NOMO-1 (cell line): ENCODE measurements at regions not wholly inside any gene's neighbourhood (a gene's known extent, or its start where the extent isn't known, plus 50 kb on each side); places are given as distances from the start of the nearest gene placed in this dataset.
A peak's percentile ranks its signal among the peaks of the same experiment; 100 is the strongest.

Source experiments
- DNase-seq, 2 experiments: peaks; one replicate each; lab custom pipeline; 2025; ENCODE audit not compliant: unreplicated experiment in 2 of 2; lab: John Stamatoyannopoulos, UW

DNA sequence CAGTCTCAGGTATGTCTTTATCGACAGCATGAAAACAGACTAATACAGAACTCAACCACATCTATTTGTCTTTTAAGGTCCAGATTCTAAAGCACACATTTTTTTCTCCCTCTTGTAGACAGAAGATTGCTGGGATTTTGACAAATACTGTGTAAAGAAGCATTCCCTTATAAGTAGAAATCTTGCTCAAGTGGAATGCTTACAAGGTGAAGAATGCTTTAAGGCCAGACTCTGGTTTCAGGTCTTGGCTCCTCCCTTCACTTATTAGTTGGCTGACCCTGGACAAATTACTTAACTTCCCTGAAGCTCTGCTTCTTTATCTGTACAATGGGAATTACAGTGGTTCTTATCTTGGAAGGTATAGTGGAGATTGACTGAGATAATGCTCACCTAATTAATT, 242.3 kb upstream of the IRX5 start:
- no peak for DNase-seq

DNA sequence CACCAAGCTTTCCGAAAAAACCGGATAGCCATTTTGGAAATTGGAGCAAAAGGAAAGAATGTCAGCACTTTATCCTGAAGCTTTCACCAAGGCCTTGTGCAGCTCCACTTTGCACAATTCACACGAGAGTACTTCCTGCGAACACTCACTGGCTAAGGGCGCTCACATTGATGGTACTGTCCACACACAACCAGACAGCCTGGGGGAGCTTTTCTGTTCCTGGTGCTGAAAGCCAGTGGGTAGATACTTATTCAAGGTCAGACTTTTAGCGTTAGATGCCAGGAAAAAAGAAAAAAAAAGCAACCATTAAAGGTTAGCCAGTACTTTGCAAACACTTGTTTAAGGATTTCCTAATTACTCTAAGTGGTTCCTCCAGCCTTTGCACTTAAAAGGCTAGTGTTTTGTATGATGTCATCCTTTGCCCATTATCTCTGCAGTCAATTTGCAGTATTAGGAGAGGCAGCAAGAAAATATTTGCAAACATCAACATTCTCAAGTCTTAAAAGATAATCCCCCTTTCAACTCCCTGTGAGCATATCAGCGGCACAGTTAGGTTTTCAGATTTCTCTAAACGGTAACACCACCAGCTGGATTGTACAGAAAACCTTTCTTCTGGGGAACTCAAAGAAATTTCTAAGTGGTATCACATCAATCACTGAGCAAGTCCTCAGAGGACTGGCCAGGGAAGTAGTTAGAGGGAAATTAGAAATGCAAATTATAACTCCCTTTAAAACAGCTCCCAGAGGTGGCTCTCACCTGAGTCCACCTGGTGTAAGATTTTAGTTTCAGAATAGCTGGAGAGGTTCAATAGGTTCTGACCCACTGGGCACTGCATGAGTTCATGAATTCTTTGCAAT, 243.4 kb upstream of the IRX5 start:
- DNase-seq: no peak

DNA sequence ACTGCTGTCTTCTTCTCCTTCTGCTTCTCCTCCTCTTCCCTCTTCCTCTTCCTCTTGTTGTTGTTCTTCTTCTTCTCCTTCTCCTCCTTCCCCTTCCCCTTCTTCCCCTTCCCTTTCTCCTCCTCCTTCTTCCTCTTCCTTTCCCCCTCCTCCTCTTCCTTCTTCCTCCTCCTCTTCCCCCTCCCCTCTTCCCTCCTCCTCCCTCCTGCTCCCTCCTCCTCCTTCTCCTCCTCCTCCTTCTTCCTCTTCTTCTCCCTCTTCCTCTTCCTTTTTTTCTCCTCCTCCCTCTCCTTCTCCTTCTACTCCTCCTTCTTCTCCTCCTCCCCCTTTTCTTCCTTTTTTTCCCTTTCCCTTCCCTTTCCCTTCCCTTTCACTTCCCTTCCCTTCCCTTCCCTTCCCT, 245.0 kb upstream of the IRX5 start:
- no peak for DNase-seq

DNA sequence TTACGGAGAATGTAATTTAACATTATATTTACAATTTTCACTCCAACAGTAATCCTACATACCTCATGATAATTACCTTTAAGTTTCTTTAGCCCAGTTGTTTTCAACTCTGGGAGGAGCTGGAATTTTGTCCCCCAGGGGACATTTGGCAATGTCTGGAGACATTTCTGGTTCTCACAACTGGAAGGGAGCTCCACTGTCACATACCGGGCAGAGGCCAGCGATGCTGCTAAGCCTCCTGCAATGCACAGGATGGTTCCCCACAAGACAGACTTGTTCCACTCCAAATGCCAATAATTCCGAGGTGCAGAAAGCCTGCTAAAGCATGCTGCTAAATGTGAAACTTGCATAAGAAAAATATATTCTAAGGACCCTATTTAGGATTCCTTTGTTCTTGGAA, 251.1 kb upstream of the IRX5 start:
- DNase-seq: no peak

DNA sequence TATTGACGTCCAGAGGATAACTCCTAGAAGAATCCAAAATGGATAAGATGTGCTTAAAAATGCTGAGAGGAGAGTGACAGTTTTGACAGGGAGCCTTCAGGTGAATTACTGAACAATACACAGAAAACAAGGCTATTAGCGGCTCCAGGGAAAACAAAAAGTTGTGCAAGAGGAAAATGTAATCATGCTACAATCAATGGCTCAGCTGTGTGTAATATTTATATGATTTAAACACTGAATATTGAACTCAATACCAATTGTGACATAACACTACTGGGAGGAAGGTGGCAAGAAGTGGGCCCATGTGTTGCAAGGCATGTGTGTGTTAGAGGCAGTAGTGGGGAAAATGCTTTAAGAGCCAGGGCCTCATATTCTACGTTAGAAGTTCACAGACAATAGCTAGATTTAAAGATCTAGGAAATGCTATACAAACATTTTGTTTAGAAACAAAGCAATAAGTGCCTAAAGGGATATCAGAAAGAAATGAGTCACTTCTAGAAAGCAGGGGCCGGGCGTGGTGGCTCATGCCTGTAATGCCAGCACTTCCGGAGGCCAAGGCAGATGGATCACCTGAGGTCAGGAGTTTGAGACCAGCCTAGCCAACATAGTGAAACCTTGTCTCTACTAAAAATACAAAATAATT, 253.2 kb upstream of the IRX5 start:
- DNase-seq: no peak

DNA sequence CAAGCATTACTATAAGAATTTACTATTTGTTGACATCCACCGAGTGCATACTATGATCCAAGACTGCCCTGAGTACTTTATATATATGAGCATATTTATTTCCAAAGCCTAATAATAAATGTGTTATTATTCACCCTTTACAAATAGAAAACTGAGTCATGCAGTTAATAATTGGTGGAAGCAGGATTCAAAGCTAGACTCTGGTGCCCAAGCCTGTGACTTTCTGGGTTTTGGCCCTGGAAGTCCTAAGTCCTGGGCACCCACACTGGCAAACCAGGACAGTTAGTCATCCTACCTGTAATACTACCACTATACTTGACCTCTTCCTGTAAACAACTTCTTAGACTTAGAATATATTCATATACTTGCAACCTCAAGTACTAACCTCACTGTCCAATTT, 257.4 kb upstream of the IRX5 start:
- no peak for DNase-seq

DNA sequence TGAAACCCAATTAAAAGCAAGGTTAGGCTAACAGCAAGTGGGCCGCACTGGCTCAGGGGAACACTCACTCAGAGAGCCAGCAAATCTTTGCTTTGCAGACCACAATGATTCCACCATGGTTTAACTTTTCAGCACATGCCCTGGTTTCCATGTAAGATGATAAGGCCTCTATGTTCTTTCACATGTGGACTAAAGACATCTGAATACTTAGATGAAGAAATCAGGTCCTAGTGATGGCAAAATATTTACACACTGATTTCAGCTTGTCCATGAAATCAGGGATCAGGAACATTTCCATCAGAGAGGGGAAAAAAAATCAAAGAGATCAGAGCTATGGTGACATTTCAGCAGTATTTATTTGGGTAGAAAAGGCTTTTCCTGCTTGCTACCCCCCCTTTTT, 258.2 kb upstream of the IRX5 start:
- DNase-seq: no peak

DNA sequence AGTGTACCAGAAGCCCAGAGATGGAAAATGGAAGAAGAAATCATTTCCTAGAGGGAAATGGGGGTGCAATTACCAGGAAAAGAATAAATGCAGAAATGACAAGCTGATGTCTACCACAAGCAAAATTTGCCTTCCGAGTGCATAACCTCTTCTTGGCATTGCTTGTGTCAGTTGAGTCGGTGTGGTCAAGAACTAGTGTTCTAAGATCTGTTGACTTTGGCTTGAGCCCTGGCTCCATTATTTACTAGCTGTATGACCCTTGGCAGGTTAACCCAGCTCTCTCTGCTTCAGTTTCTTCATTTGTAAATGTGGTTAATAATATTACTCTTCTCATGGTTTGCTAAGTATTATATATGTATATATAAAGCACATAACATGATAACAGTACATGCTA, 273.0 kb upstream of the IRX5 start:
- DNase-seq: no peak

DNA sequence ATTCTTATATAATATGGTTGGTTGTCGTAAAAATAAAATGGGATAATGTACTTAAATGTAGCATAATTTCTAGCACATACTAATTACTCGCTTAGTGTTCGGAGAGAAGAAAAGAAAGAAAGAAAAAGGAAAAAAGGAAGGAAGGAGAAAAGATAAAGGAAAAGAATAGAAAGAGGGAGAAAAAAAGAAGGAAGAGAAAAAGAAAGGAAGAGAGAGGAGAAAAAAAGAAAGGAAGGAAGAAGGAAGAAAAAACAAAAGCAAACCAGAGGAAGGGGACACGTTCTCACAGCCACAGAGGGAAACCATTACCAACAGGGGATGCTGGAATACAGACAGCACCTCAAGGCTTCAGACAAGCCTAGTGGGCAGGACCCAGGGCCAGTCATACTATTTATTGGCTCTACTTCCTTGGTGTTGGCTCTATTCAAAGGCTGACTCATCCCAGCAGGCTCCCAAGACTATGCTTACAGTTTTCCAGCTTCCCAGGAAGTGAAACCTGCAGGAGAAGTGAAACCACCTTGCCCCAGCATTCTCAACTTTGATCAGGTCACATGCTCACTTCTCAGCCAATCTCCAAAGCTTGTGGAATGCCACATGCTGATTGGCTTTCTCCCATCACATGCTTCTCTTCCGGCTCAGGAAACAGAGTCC, 273.5 kb upstream of the IRX5 start:
- DNase-seq: no peak

DNA sequence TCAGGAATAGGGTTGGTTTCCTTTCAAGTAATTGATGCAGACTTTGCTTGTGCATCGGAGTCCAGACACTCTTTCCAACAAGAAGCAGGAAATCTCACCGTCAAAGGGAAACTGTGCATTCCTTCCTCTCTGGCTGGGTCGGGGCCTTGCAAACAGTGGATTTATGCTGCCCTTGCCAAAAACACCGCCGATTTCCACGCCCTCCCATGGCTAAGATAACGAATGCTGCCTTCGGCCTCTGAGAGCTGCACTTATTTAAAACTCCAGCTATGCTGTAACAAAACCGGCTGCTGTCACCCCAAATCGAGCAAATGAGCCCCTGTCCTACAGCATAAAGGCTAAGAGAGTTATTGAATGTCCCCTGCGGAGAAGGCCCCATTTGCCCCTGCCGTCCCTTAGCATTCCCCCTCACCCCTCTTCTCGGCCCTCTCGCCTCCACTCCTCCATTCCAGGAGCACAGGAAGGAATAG, 275.5 kb upstream of the IRX5 start:
- DNase-seq: peak; percentile 3 to 28

DNA sequence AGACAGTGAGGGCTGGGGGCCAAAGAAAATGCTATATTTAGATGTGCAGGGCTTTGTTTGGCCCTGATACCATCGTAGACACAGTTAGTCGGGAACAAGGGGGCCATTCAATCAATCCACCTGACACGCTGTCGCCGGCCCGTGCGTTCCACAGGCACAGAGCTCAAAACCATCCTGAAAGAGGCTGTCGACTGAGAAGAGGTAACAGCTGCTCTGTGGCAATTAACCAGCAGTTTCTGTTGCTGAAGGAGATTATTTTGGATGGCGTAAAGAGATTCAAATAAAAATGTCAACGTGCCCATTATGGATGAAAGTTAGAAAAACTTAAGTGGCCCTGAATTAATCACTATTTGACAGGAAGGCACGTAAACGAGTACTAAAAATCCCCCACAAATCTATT, 276.2 kb upstream of the IRX5 start:
- peak in 1 of 2 experiments; percentile 2 for DNase-seq

DNA sequence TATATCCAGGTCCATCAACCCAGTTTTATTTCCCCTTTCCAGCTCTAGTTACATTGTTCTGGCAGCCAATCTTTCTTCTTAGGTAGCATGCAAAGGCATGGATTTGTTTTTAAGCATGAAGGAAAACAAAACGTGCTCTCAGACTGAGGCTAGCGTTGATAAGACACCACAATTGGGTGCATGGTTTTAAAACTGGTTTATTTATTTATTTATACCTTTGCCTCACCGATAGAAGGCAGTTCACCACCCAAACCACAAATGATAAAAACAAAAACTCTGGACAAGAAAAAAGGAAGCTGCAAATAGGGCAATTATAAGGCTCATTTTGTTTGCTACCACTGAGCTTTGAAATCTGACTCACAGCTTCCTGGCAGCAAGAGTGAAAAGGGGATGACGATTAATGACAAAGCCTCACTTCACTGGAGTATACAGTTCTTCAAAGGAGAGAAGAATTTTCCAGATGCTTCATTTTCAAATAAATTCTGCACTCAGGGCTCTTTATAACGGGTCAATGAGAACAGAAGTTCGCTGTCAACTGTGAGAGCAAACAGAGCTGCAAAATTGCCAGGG, 278.4 kb upstream of the IRX5 start:
- DNase-seq: peak; percentile 82 to 86

DNA sequence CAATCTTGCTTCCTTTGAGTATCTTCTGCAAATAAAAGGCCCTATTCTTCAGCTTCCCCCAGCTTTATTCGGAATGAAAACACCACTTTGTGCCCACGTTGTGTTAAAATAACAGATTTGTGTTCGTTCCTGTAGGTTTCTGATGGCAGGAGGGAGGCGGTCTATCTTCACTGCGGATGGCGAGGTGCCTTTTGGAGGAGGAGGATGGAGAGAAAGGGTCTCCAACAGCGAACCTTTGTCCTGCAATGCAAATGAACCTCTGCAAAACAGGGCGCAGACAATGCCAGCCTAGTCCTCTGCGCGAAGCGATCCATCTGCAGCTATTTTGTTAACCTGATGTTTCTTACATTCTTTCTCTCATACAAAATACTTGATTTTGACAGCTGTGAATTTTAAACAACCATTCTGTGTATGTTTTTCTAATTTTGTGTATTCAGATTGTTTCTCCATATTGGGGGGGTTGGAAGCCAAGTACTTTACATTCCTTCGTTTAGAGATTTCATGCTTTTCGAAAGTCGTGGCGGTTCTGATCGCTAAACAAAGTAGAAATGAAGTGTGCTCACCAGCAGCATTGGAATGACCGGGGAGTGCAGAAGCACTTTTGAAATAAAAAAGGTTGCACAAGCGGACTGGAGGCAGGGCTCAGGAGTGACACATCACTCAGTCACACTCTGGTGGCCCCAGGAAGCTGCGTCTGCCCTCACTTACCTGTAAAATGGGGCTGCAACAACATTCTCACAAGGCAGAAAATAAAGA, 279.0 kb upstream of the IRX5 start:
- peak; percentile 74 to 84 for DNase-seq

DNA sequence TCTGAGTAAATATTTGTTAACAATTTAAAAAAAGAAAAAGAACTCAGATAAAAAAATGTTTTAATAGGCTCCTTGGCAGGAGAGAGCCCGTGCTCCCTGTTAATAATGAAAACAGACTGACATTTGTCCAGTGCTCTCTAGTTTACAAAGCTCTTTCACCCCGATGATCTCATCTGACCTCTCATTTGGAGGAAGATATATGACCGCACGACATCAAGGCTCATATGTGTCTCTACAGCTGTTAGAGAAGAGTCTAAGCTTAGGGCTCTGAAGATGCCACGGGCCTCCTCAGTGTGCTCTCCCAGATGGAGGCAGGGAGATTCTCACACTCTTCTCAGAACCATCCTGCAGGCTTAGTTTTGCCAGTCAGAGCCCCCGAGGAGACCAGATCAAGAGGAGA, 280.8 kb upstream of the IRX5 start:
- DNase-seq: no peak

DNA sequence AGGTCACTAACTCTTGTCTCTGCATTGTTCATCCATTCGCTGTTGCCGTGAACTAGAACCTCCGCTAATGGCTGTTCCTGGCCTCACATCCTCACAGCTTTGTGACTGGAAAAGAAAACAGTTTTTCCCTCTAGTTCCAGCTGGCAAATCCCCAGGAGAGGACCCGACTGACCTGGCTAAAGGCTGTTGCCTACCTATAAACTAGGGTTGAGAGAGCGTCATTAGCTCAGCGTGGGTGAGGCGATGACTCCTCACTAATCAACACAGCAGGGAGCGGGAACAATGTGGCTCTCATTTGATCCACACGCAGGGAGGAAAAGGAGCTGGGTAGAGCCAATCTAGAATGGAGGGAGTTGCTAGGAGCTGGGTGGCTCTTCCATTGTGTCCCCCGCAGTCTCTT, 282.1 kb upstream of the IRX5 start:
- no peak for DNase-seq

DNA sequence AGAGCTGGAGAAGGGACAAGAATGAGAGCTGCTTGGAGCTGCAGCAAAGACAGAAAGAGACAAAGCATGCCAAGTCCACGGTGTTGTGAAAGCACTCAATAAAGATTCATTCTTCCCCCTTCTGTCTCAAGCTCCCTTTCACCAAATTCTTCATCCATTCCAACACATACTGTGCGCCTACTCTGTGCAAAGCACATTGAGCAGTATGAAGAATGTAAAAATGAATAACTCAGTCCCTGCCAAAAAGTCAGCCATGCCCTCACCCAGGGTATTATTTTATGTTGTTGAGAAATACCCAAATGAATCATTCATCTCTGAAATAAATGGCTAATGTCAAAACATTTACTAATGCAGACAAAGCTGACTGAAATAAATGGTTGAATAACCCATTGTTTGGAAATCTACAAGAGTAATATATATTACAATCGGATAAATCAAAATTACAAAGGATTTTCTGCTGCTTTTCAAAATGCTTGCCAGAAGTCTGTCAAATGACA, 282.9 kb upstream of the IRX5 start:
- DNase-seq: no peak

DNA sequence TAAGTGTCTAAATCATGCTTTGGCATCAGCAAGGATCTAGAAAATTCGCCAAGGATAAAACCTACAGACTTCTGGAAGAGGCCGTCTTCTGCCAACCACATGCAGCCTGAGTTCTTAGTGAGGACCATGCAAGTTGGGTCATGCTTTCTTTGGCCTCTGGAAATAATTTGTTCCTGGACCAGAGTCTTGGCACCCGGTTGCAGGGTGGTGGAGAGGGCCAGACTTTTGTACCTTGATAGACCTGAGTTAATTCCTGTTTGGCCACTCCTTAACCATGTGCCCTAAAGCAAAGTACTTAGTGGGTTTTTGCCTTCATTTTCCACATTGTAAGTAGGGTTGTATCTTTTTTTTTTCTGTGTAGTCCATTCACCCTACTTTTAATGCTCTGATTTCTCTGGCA, 283.4 kb upstream of the IRX5 start:
- no peak for DNase-seq

DNA sequence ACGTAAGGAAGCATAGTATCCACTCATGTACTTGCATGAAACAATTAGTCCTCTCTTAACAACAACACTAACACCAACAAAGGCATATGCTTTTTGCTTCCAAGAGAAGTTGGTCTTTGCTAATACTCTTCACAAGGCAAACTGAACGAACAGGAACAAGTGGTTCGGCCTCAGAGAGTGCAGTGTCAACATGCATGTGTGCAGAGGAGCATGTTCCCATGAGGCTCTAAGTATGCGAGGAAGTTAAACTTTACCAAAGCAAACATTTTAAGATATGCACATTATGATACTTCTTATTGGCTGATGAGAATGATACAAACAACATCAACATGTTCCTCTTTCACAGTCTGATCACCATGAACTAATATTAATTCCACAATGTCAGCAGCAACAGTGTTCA, 285.3 kb upstream of the IRX5 start:
- DNase-seq: no peak

DNA sequence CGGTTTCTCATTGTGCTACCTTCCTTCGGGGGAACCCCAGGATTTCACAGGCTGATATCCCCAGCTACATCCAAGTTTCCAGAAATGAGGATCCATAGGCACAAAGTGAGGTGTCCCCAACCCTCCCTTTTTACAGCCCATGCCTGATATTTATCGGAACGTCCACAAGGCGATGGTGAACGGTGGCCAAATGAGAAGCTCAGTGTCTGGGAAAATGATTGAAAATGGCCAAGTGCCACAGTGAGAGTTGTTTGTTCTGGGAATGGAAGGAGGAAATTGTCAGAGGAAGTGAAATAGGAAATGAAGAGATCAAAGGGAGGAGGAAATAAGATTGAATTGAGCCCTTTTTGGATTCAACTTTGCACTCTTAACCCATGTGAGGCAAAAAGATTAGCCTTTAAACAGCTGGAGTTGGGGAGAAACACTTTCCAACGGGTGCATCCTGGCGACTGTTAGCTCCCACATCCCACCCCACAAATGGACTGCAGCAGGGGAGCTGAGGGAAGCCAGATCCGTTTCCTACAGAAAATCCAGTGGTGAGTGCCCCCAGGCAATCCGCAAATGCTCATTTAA, 294.4 kb upstream of the IRX5 start:
- no peak for DNase-seq

DNA sequence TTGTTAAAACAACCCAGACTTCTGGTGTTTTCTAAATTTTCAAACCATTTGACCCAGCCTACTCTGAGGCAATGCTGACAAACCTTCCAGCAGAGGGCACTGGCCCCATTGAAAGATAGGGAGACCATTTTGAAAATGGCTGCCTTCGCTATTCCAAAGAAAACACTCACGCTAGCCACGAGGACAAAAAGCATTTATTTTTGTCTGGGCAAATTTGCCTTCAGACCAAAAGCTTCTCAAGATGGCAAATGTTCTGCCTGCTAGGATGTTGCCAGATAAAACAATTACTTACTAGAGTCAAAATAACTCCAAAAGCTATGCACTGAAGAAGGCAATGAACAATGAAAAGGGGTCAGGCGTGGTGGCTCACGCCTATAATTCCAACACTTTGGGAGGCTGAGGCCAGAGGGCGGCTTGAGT, 296.7 kb upstream of the IRX5 start:
- DNase-seq: peak; percentile 13 to 50
